ENCODE measurements at regions not wholly inside any gene's neighbourhood (a gene's known extent, or its start where the extent isn't known, plus 50 kb on each side); places are given as distances from the start of the nearest gene placed in this dataset.
"Not testable (repeated sequence)": the region's sequence is repeated elsewhere in the genome, so short reads cannot be mapped to it uniquely, and the experiment has no call there.

- no peak for TF ChIP-seq CTCF (IDR thresholded peaks at IDR 0.05; ENCODE audit: low read depth, low read length)
- H3K4me3 ChIP-seq (ENCODE audit: low read depth, low read length): no peak overlapping the region
These were observed 270.7 kb downstream of the ZNF33B start for GRCh38 chr10:42367532-42368230.

DNA sequence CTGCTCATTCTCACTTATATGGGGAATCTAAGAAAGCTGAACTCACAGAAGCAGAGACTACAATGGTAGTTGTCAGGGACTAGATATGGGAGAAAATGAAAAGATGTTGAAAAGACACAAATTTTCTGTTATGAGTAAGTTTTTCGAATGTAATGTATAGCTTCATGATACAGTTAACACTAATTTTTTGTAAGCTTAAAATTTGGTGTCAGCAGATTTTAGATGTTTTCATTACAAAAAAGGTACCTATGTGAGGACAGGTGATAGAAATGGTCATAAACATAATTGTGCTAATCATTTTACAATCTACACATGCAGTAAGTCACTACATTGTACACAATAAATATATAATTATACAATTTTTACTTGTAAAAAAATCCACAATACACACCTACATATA is 286.6 kb downstream of the ZNF33B start:
- no peak overlapping the region for H3K4me3 ChIP-seq (ENCODE audit: low read depth, low read length)
- TF ChIP-seq CTCF (IDR thresholded peaks at IDR 0.05; ENCODE audit: low read depth, low read length): no peak

- not testable (repeated sequence) for H3K4me3 ChIP-seq (ENCODE audit: low read depth, low read length)
These were observed 301.6 kb downstream of the ZNF33B start for GRCh38 chr10:42336593-42337337.

DNA sequence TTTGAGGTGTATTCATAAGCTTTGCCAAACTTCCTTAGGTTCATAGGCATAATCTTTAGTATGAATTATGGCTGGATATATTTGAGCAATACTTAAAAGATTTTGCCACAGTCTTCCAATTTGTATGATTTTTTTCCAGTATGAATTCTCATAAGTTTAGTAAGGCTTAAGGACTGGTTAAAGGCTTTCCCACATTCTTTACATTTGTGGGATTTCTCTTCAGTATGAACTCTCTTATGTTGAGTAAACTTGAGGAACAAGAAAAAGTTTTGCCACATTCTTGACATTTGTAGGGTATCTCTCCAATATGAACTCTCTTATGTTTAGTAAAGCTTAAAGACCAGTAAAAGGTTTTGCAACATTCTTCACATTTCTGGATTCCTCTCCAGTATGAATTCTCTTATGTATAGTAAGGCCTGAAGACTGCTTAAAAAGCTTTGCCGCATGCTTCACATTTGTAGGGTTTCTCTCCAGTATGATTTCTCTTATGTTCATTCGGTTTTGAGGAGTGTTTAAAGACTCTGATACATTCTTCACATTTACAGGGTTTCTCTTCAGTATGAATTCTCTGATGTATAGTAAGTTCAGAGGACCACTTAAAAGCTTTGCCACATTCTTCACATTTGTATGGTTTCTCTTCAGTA is 302.6 kb downstream of the ZNF33B start:
- not testable (repeated sequence) for H3K4me3 ChIP-seq (ENCODE audit: low read depth, low read length)

GRCh38 chr10:42304341-42304740 is 334.0 kb downstream of the ZNF33B start:
- H3K4me3 ChIP-seq (ENCODE audit: low read depth, low read length): no peak overlapping the region
- TF ChIP-seq CTCF (IDR thresholded peaks at IDR 0.05; ENCODE audit: low read depth, low read length): no peak

GRCh38 chr10:42281896-42282295 is 356.5 kb downstream of the ZNF33B start:
- H3K4me3 ChIP-seq (ENCODE audit: low read depth, low read length): not testable (repeated sequence)

- H3K4me3 ChIP-seq (ENCODE audit: low read depth, low read length): not testable (repeated sequence)
These were observed 368.6 kb downstream of the ZNF33B start for GRCh38 chr10:42269788-42270187.

GRCh38 chr10:42263259-42263658 is 375.1 kb downstream of the ZNF33B start:
- not testable (repeated sequence) for H3K4me3 ChIP-seq (ENCODE audit: low read depth, low read length)

- not testable (repeated sequence) for H3K4me3 ChIP-seq (ENCODE audit: low read depth, low read length)
These were observed 395.4 kb downstream of the ZNF33B start for GRCh38 chr10:42243002-42243401.

GRCh38 chr10:42242135-42242805 is 396.1 kb downstream of the ZNF33B start:
- no peak overlapping the region for H3K4me3 ChIP-seq (ENCODE audit: low read depth, low read length)
- TF ChIP-seq CTCF (IDR thresholded peaks at IDR 0.05; ENCODE audit: low read depth, low read length): no peak

DNA sequence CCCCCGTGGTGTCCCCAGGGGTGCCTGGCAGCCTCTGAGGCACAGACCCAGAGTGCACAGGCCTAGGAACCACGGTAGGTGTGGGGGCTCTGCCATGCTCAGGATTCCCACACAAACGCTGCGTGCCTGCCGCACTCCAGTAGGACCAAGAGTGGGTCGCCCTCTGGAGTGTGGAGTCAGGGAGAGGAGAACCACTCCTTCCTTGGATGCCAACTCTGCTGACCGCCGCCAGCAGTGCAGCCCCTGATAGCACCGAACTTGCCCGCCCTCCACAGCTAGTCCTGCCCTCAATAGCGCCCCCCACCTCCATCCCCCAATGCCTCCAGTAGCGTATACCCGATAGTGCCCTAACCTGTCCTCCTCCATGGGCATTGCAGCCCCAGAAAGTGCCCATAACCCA is 402.0 kb downstream of the ZNF33B start:
- not testable (repeated sequence) for H3K4me3 ChIP-seq (ENCODE audit: low read depth, low read length)

- H3K4me3 ChIP-seq (ENCODE audit: low read depth, low read length): not testable (repeated sequence)
These were observed 402.6 kb downstream of the ZNF33B start for GRCh38 chr10:42235736-42236135.

DNA sequence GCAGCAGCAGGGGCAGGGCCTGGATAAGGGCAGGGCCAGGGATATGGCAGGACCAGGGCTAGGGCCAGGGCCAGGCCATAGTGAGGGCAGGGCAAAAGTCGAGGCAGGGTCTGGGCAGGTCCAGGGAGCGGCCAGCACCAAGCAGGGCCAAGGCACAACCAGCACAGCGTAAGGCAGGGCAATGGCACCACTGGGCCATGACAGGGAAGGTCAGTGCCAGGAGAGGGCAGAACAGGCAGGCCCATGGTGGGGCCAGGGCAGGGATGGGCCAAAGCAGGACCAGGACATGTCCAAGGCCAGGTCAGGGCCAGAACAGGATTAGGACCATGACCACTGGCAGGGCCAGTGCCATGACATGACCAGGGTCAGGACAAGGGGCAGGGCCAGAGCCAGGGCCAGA is 403.1 kb downstream of the ZNF33B start:
- H3K4me3 ChIP-seq (ENCODE audit: low read depth, low read length): not testable (repeated sequence)

DNA sequence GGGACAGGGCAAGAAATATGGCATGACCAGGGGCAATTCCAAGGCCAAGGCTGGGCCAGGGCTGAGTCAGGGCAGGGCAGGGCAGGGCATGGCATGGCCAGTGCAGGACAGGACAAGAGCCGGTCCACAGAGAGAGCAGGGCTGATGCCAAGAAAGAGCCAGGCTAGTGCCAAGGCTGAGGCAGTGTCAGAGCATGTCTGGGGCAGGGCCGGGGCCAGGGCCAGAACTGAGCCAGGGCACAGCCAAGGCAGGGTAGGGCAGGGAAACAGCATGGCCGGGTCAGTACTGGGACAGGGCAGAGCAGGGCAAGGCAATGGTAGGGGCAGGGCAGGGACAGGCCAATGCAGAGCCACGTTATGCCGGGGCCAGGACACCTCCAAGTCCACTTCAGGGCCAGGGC is 403.9 kb downstream of the ZNF33B start:
- not testable (repeated sequence) for H3K4me3 ChIP-seq (ENCODE audit: low read depth, low read length)

All from WI38 (cell line).